ENCODE measurements at regions not wholly inside any gene's neighbourhood (a gene's known extent, or its start where the extent isn't known, plus 50 kb on each side); places are given as distances from the start of the nearest gene placed in this dataset.

DNA sequence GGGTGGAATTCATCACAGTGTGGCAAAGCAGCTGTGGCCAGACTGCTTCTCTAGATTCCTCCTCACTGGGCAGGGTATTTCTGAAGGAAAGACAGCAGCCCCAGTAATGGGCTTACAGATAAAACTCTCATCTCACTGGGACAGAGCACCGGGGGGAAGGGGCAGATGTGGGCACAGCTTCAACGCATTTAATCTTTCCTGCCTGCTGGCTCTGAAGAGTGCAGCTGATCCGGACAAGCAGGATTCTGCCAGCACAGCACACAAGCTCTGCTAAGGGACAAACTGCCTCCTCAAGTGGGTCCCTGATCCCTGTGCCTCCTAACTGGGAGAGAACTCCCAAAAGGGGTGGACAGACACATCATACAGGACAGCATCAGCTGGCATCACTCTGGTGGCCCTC lies 779.9 kb upstream of the CNTNAP5 start:
- DNase-seq (ENCODE audit: low read depth in 3 of 3), result no peak

DNA sequence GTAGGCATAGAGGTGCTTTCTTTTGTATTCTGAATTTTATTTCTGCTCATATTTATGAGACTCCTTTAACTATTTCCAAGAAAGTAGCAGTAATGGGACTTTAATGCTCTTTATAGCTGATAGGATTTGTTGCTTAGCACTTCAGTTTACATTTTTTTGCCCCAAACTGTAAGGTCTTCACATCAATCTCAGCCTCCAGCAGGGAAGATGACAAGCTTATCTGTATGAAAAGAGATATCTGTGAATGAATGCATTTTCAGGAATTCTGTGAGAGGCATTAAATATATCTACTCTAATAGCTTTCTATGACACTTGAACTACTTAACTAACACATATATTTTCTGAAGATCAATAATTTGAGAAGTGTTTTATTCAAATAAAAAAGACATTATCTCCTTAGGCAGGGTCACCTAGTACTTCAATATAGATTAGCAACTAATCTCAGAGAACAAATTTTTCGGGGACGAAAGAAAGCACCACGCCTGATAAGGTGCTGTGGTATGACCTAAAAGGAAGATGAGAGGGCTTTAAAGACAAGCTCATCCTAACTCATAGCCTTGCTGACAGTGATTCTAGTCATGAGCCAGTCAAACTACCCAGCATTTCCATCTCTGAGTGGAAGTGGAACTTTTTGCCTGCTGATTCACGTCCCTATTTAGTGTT lies 766.1 kb upstream of the CNTNAP5 start:
- DNase-seq (ENCODE audit: low read depth in 3 of 3), result no peak

- no peak for DNase-seq (ENCODE audit: low read depth in 3 of 3)
These were observed 762.2 kb upstream of the CNTNAP5 start for GRCh38 chr2:123262856-123263255.

DNA sequence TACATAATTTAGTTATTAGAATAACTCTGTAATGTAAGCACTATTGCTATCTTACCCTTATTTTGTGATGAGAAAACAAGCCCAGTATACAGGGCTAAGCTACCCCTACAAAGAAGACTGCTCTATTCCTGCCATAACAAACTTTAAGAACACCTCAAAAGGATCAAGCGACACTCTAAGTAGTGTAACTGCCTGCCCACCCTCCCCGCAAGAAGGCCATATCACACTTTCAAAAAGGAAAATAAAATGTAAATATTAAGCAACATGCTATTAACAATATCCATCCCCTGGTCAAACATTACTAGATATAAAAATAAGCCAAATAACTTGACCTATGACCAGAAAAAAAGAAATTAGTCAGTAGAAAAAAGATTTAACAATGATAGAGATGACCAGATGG lies 741.7 kb upstream of the CNTNAP5 start:
- DNase-seq (ENCODE audit: low read depth in 3 of 3), result no peak

DNA sequence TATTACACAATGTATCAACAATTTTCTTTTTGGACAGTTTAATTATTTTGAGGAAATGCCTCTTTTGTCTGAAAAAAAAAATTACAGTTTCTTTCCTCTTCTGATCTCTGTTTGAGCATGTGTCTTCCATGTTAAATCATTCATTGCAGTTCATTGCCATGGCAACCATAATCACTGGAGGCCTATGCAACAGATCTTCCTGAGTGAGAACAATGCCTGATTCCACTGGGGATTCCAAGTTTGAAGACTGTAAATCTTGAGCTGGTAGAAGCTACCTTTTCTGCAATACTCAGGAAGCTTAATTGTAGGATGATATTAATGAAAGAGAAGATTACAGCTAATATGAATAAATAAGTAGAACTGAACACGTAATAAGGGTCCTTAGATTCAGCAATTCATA lies 721.4 kb upstream of the CNTNAP5 start:
- DNase-seq (ENCODE audit: low read depth in 3 of 3), result no peak

Data from stimulated activated CD4-positive, alpha-beta T cell treated with anti-CD3 and anti-CD28 coated beads, TNF-alpha, amount 100 ng/mL, for 4 hours (primary cell).